Adrenal gland (tissue), 5 donors: ENCODE measurements at regions not wholly inside any gene's neighbourhood (a gene's known extent, or its start where the extent isn't known, plus 50 kb on each side); places are given as distances from the start of the nearest gene placed in this dataset.

Source experiments
- POLR2A ChIP-seq, 2 donors: fragments of 450-650 bp; IDR thresholded peaks; one replicate each; pipeline ENCODE4 v1.6.1; 2017; ENCODE audit warnings: antibody characterized with exemption in 2 of 2, mild to moderate bottlenecking in 2 of 2, moderate library complexity in 1 of 2
- TF ChIP-seq, protein P1 (sequence below), 6 experiments: fragments of 450-650 bp in 4 of 6; fragments of 200-600 bp in 2 of 6; sonication (generic) in 1 of 6; IDR thresholded peaks; 1 replicate in 5 of 6; 2 replicates in 1 of 6; pipeline versions ENCODE4 v1.5.1 to v1.8.0; 2016 to 2021; ENCODE audit warnings: antibody characterized with exemption in 6 of 6, mild to moderate bottlenecking in 2 of 6, moderate library complexity in 1 of 6
- donor health status: DM: no; HTN: no; CAD: no.

DNA sequence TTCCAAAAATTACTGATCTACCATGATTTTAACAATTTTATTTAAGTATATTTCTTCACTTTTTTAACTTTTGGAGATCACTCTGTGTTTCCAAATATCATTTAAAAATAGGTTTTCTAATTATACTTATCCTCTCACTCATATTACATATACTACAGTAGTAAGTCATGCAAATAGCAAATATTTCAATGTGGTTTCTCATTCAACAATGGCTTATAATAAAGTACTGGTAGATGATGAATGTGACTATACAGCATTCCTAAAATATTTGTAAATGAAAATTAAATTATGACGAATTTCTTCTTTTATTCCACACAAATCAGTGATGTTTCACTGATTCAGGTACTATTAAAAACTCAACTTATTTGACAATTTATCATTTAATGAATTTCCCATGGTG, 176.3 kb upstream of the MEF2C start:
- no peak for TF ChIP-seq POLR2A (IDR thresholded peaks at IDR 0.05)
- TF ChIP-seq, protein P1, sequence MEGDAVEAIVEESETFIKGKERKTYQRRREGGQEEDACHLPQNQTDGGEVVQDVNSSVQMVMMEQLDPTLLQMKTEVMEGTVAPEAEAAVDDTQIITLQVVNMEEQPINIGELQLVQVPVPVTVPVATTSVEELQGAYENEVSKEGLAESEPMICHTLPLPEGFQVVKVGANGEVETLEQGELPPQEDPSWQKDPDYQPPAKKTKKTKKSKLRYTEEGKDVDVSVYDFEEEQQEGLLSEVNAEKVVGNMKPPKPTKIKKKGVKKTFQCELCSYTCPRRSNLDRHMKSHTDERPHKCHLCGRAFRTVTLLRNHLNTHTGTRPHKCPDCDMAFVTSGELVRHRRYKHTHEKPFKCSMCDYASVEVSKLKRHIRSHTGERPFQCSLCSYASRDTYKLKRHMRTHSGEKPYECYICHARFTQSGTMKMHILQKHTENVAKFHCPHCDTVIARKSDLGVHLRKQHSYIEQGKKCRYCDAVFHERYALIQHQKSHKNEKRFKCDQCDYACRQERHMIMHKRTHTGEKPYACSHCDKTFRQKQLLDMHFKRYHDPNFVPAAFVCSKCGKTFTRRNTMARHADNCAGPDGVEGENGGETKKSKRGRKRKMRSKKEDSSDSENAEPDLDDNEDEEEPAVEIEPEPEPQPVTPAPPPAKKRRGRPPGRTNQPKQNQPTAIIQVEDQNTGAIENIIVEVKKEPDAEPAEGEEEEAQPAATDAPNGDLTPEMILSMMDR (IDR thresholded peaks at IDR 0.05): no peak
